Stomach (tissue), 8 donors: ENCODE measurements at regions not wholly inside any gene's neighbourhood (a gene's known extent, or its start where the extent isn't known, plus 50 kb on each side); places are given as distances from the start of the nearest gene placed in this dataset.

Experiments
- DNase-seq, 2 donors: peaks; one replicate each; pipeline versions ENCODE4 v3.0.0 to v3.0.0-alpha.2; 2013 to 2019
- H3K27ac ChIP-seq, 5 donors: fragments of 200-600 bp in 4 of 5; sonication (generic) in 4 of 5; one replicate each; pipeline ENCODE4 v1.5.1; 2013 to 2019; ENCODE audit warnings: mild to moderate bottlenecking in 1 of 5, moderate library complexity in 1 of 5
- H3K27me3 ChIP-seq, 3 donors: fragments of 200-600 bp; sonication (generic); one replicate each; pipeline ENCODE4 v1.5.1; 2017 to 2019; ENCODE audit warnings: mixed run types in 1 of 3
- H3K36me3 ChIP-seq, 4 donors: fragments of 200-600 bp; sonication (generic); 1 replicate in 3 of 4; 2 replicates in 1 of 4; pipeline ENCODE4 v1.5.1; 2016 to 2019
- H3K4me1 ChIP-seq, 4 donors: fragments of 200-600 bp; sonication (generic); one replicate each; pipeline ENCODE4 v1.5.1; 2016 to 2019
- H3K4me3 ChIP-seq, 4 donors: fragments of 200-600 bp; sonication (generic) in 3 of 4; one replicate each; pipeline ENCODE4 v1.5.1; 2016 to 2019; ENCODE audit warnings: mild to moderate bottlenecking in 1 of 4
- H3K9me3 ChIP-seq, 4 donors: fragments of 200-600 bp; sonication (generic); one replicate each; pipeline ENCODE4 v1.5.1; 2016 to 2019
- CTCF ChIP-seq, 7 experiments: fragments of 450-650 bp in 4 of 7; fragments of 200-600 bp in 3 of 7; sonication (generic) in 3 of 7; IDR thresholded peaks; one replicate each; pipeline ENCODE4 v1.5.1; 2016 to 2019; ENCODE audit warnings: antibody characterized with exemption in 7 of 7, control low read depth in 2 of 7, mild to moderate bottlenecking in 1 of 7
- EP300 ChIP-seq: sonication (generic); formaldehyde crosslinking; IDR thresholded peaks from one replicate; pipeline ENCODE4 v1.6.1; 2017; ENCODE audit warnings: antibody characterized with exemption
- POLR2A ChIP-seq, 4 donors: fragments of 450-650 bp; IDR thresholded peaks; one replicate each; pipeline ENCODE4 v1.6.1; 2016; ENCODE audit warnings: antibody characterized with exemption in 4 of 4, control low read depth in 2 of 4, mild to moderate bottlenecking in 1 of 4, moderate library complexity in 1 of 4
- POLR2AphosphoS5 ChIP-seq, 3 donors: sonication (generic); formaldehyde crosslinking; IDR thresholded peaks; one replicate each; pipeline ENCODE4 v1.6.1; 2016; ENCODE audit warnings: antibody characterized with exemption in 3 of 3
- WGBS, 5 donors: extraction: QIAGEN DNeasy Blood & Tissue Kit in 3 of 5; methylation state at CpG; one replicate each; pipeline versions ENCODE4 v1.1.5 to v1.1.7; 2013 to 2018; 5-methylcytosine and 5-hydroxymethylcytosine counted together
- intact Hi-C: fragments of 100-400 bp; cut with DNase I; formaldehyde crosslinking; loops from one replicate; pipeline ENCODE4 v1.15.1; 2023; ENCODE audit warnings: low total_unique reads
- donor health status: healthy with polysubstance abuse.
- donor health status: Bipolar disorder and iron deficiency.
- donor health status: healthy.

- no peak for TF ChIP-seq POLR2AphosphoS5 (IDR thresholded peaks at IDR 0.05)
- no peak for TF ChIP-seq POLR2A (IDR thresholded peaks at IDR 0.05)
- Histone ChIP-seq H3K36me3 (no peaks in the 10 kb centered on the region), H3K4me1 (peaks cover 0 to under 1% (median 0%) of the 10 kb centered on the region in 4 donors), H3K27ac (no peak overlapping the region), H3K9me3 (no peaks in the 10 kb centered on the region), H3K4me3 (no peak overlapping the region), H3K27me3 (peaks cover 0 to 26% (median 0%) of the 10 kb centered on the region in 3 donors)
- intact Hi-C loops, result no loop called here
- DNase-seq, result no peak
- 33 to 53% (median 44%) methylated on average over 1 of the region's 1 CpG for WGBS, 5 donors
Observed at GRCh38 chr6:27786048-27786447, 126.1 kb downstream of the OR2B2 start.

GRCh38 chr6:27785294-27785693 lies 126.9 kb downstream of the OR2B2 start:
- no peaks in the 10 kb centered on the region for H3K9me3 ChIP-seq
- H3K4me3 ChIP-seq, result no peak overlapping the region
- peaks cover 0 to 26% (median 0%) of the 10 kb centered on the region in 3 donors for H3K27me3 ChIP-seq
- no peak for DNase-seq
- WGBS, 5 donors, result 65 to 86% (median 74%) methylated on average over 2 of the region's 2 CpGs
- intact Hi-C loops, result no loop called here
- no peaks in the 10 kb centered on the region for H3K4me1 ChIP-seq
- H3K36me3 ChIP-seq, result no peaks in the 10 kb centered on the region
- no peak for TF ChIP-seq POLR2A (IDR thresholded peaks at IDR 0.05)
- TF ChIP-seq EP300, result no peak
- no peak for TF ChIP-seq POLR2AphosphoS5 (IDR thresholded peaks at IDR 0.05)
- no peak for TF ChIP-seq CTCF (IDR thresholded peaks at IDR 0.05)
- H3K27ac ChIP-seq, result no peak overlapping the region

DNA sequence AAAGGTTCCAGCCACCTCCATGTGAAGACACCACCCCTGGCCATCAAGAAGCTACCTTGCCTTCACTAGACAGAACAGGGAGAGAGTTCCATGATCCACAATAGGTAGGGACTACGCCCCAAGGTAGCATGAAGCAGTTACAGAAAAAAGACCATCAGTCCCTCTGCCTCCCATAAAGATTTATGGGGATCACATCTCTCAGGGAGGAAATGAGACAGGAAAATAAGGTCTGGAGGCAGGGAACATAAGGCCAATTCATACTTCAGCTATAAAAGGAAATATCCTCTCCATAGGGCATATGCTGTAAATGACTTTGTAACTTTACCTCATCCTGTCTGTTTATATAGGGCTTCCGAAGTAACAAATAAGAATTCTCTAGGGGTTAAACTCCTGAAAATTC lies 129.4 kb downstream of the OR2B2 start:
- H3K9me3 ChIP-seq, result no peaks in the 10 kb centered on the region
- intact Hi-C loops, result no loop called here
- H3K27ac ChIP-seq, result no peak overlapping the region
- H3K4me1 ChIP-seq, result no peaks in the 10 kb centered on the region
- TF ChIP-seq POLR2AphosphoS5 (IDR thresholded peaks at IDR 0.05), result no peak
- TF ChIP-seq POLR2A (IDR thresholded peaks at IDR 0.05), result no peak
- no peak for TF ChIP-seq EP300
- no peak for TF ChIP-seq CTCF (IDR thresholded peaks at IDR 0.05)
- no peaks in the 10 kb centered on the region for H3K36me3 ChIP-seq
- DNase-seq, result no peak
- no peak overlapping the region for H3K4me3 ChIP-seq
- 85 to 92% (median 88%) methylated on average over 2 of the region's 2 CpGs for WGBS, 5 donors
- H3K27me3 ChIP-seq, result peaks cover 0 to 14% (median 0%) of the 10 kb centered on the region in 3 donors

- no peak for DNase-seq
- Histone ChIP-seq H3K4me1 (peaks cover 0 to 5% (median 2%) of the 10 kb centered on the region in 4 donors), H3K4me3 (no peak overlapping the region), H3K27ac (no peak overlapping the region), H3K36me3 (no peaks in the 10 kb centered on the region), H3K9me3 (no peaks in the 10 kb centered on the region), H3K27me3 (peaks cover 0 to 20% (median 0%) of the 10 kb centered on the region in 3 donors)
- TF ChIP-seq CTCF (IDR thresholded peaks at IDR 0.05) (no peak), EP300 (no peak), POLR2AphosphoS5 (IDR thresholded peaks at IDR 0.05) (no peak), POLR2A (IDR thresholded peaks at IDR 0.05) (no peak)
- intact Hi-C loops, result loop anchor here (10.0 kb wide), 1 partner anchor 116 kb away; a partner anchor contains a TSS
- 66 to 76% (median 69%) methylated on average over 7 of the region's 7 CpGs for WGBS, 5 donors
Observed at GRCh38 chr6:27778625-27779417, 133.4 kb downstream of the OR2B2 start.
